ENCODE measurements at regions not wholly inside any gene's neighbourhood (a gene's known extent, or its start where the extent isn't known, plus 50 kb on each side); places are given as distances from the start of the nearest gene placed in this dataset.

- TF ChIP-seq CTCF (IDR thresholded peaks at IDR 0.05) (peak; percentile 92), EZH2 (IDR thresholded peaks at IDR 0.05) (no peak), EZH2phosphoT487 (IDR thresholded peaks at IDR 0.05) (no peak)
Measured at GRCh38 chr3:20511863-20512505, 326.0 kb upstream of the SGO1 start.
